Astrocyte of the cerebellum (primary cell): ENCODE measurements at regions not wholly inside any gene's neighbourhood (a gene's known extent, or its start where the extent isn't known, plus 50 kb on each side); places are given as distances from the start of the nearest gene placed in this dataset.
A peak's percentile ranks its signal among the peaks of the same experiment; 100 is the strongest.

Experiments used
- DNase-seq: peaks from one replicate; pipeline ENCODE4 v3.0.0-alpha.2; 2011; ENCODE audit warnings: low read depth
- H3K4me3 ChIP-seq: 2 replicates; pipeline ENCODE4 v1.5.1; 2011; ENCODE audit warnings: mild to moderate bottlenecking, low read depth, low read length, moderate library complexity
- CTCF ChIP-seq: IDR thresholded peaks from 2 replicates; pipeline ENCODE4 v1.5.1; 2012; ENCODE audit warnings: low read length, low read depth, moderate library complexity, mild to moderate bottlenecking; ENCODE audit errors: missing control alignments
- in situ Hi-C: cut with HindIII; loops from 2 replicates; pipeline ENCODE4 v1.10.0; 2017; ENCODE audit warnings: low sequenced_read_pairs

- no peak for TF ChIP-seq CTCF
- in situ Hi-C loops = no loop called here
These were observed 77.9 kb upstream of the ATP10B start for GRCh38 chr5:160929906-160930305.

GRCh38 chr5:160929360-160929759 lies 77.3 kb upstream of the ATP10B start:
- no peak overlapping the region for H3K4me3 ChIP-seq
- no peak for DNase-seq
- in situ Hi-C loops = no loop called here
- TF ChIP-seq CTCF = no peak

More at GRCh38 chr5:160929906-160930305, 77.9 kb upstream of the ATP10B start:
- no peak overlapping the region for H3K4me3 ChIP-seq
- DNase-seq = no peak

GRCh38 chr5:160926428-160926827 lies 74.4 kb upstream of the ATP10B start:
- TF ChIP-seq CTCF = no peak
- no peak overlapping the region for H3K4me3 ChIP-seq
- peak; percentile 8 for DNase-seq
- in situ Hi-C loops = no loop called here

- no peak overlapping the region for H3K4me3 ChIP-seq
- TF ChIP-seq CTCF = no peak
- in situ Hi-C loops = no loop called here
- no peak for DNase-seq
These were observed 73.3 kb upstream of the ATP10B start for GRCh38 chr5:160925281-160925680.

GRCh38 chr5:160923936-160924710 lies 72.1 kb upstream of the ATP10B start:
- TF ChIP-seq CTCF = no peak
- no peak overlapping the region for H3K4me3 ChIP-seq
- in situ Hi-C loops = no loop called here
- no peak for DNase-seq

GRCh38 chr5:160923411-160923810 lies 71.4 kb upstream of the ATP10B start:
- no peak for DNase-seq
- no peak for TF ChIP-seq CTCF
- no peak overlapping the region for H3K4me3 ChIP-seq
- in situ Hi-C loops = no loop called here

GRCh38 chr5:160922311-160922710 lies 70.3 kb upstream of the ATP10B start:
- H3K4me3 ChIP-seq = no peak overlapping the region
- in situ Hi-C loops = no loop called here
- DNase-seq = no peak
- no peak for TF ChIP-seq CTCF
